MM.1S (cell line): ENCODE measurements at regions not wholly inside any gene's neighbourhood (a gene's known extent, or its start where the extent isn't known, plus 50 kb on each side); places are given as distances from the start of the nearest gene placed in this dataset.

Source experiments
- DNase-seq: peaks from one replicate; pipeline ENCODE4 v3.0.0-alpha.2; 2015
- H2AFZ ChIP-seq: fragments of 300-600 bp; sonication (generic); 2 replicates; pipeline ENCODE4 v1.6.0; 2016; ENCODE audit warnings: antibody characterized with exemption, low read length
- H3F3A ChIP-seq: fragments of 300-600 bp; sonication (generic); 2 replicates; pipeline ENCODE4 v1.6.1; 2016; ENCODE audit warnings: mild to moderate bottlenecking, antibody characterized with exemption, low read length, moderate library complexity, mixed read lengths; ENCODE audit not compliant: insufficient read depth
- H3K27ac ChIP-seq: fragments of 300-600 bp; sonication (generic); 2 replicates; pipeline ENCODE4 v1.5.1; 2016; ENCODE audit warnings: mild to moderate bottlenecking, low read length
- H3K27me3 ChIP-seq: fragments of 300-600 bp; sonication (generic); replicated peaks from 2 replicates; pipeline ENCODE4 v1.6.0; 2016; ENCODE audit warnings: low read length; ENCODE audit not compliant: insufficient read depth
- H3K36me3 ChIP-seq: fragments of 300-600 bp; sonication (generic); replicated peaks from 2 replicates; pipeline ENCODE4 v1.6.1; 2016; ENCODE audit warnings: mild to moderate bottlenecking, low read length, mixed read lengths; ENCODE audit not compliant: insufficient read depth
- H3K4me1 ChIP-seq: fragments of 300-600 bp; sonication (generic); 2 replicates; pipeline ENCODE4 v1.6.1; 2016; ENCODE audit warnings: low read length, mixed read lengths
- H3K4me2 ChIP-seq: fragments of 300-600 bp; sonication (generic); 2 replicates; pipeline ENCODE4 v1.6.0; 2016; ENCODE audit warnings: low read depth, low read length
- H3K4me3 ChIP-seq: fragments of 300-600 bp; sonication (generic); 2 replicates; pipeline ENCODE4 v1.5.1; 2016; ENCODE audit warnings: low read length, mixed read lengths
- H3K79me2 ChIP-seq: fragments of 300-600 bp; sonication (generic); 2 replicates; pipeline ENCODE4 v1.6.1; 2016; ENCODE audit warnings: mixed run types, low read length, mixed read lengths
- H3K9ac ChIP-seq: fragments of 300-600 bp; sonication (generic); 2 replicates; pipeline ENCODE4 v1.6.1; 2016; ENCODE audit warnings: low read length, mixed read lengths
- H3K9me2 ChIP-seq: fragments of 300-600 bp; sonication (generic); replicated peaks from 2 replicates; pipeline ENCODE4 v1.6.1; 2016; ENCODE audit warnings: mild to moderate bottlenecking, low read length, mixed read lengths; ENCODE audit not compliant: insufficient read depth
- H3K9me3 ChIP-seq: fragments of 300-600 bp; sonication (generic); replicated peaks from 2 replicates; pipeline ENCODE4 v1.6.1; 2016; ENCODE audit warnings: mild to moderate bottlenecking, low read length, mixed read lengths; ENCODE audit not compliant: insufficient read depth
- H4K20me1 ChIP-seq: fragments of 300-600 bp; sonication (generic); 2 replicates; pipeline ENCODE4 v1.6.1; 2016; ENCODE audit warnings: mild to moderate bottlenecking, low read length, moderate library complexity, mixed read lengths; ENCODE audit not compliant: insufficient read depth
- CTCF ChIP-seq: fragments of 300-600 bp; sonication (generic); IDR thresholded peaks from 2 replicates; pipeline ENCODE4 v1.5.1; 2016; ENCODE audit warnings: antibody characterized with exemption, low read length, mixed read lengths
- EZH2 ChIP-seq: fragments of 300-600 bp; sonication (generic); optimal IDR thresholded peaks from 2 replicates; pipeline ENCODE3; 2017; ENCODE audit warnings: low read depth, mild to moderate bottlenecking, antibody characterized with exemption, low read length, mixed read lengths
- EZH2phosphoT487 ChIP-seq: fragments of 300-600 bp; sonication (generic); IDR thresholded peaks from 2 replicates; pipeline ENCODE4 v1.6.1; 2018; ENCODE audit warnings: antibody characterized with exemption, low read length

- TF ChIP-seq EZH2phosphoT487 = no peak
- TF ChIP-seq CTCF = no peak
- TF ChIP-seq EZH2 = no peak
- no peak for DNase-seq
- H2AFZ ChIP-seq = no peak overlapping the region
- no peaks in the 10 kb centered on the region for H3K79me2 ChIP-seq
- H3K36me3 ChIP-seq = no peaks in the 10 kb centered on the region
- H3K27ac ChIP-seq = no peak overlapping the region
- no peaks in the 10 kb centered on the region for H3K9me2 ChIP-seq
- H3K27me3 ChIP-seq = no peaks in the 10 kb centered on the region
- no peak overlapping the region for H3K9ac ChIP-seq
- no peaks in the 10 kb centered on the region for H3K4me1 ChIP-seq
- no peaks in the 10 kb centered on the region for H3F3A ChIP-seq
- no peak overlapping the region for H3K4me3 ChIP-seq
- no peak overlapping the region for H3K4me2 ChIP-seq
- H3K9me3 ChIP-seq = no peaks in the 10 kb centered on the region
- H4K20me1 ChIP-seq = no peaks in the 10 kb centered on the region
Measured at GRCh38 chr2:23058435-23058834, 326.5 kb upstream of the KLHL29 start.

- no peak overlapping the region for H3K4me3 ChIP-seq
Measured at GRCh38 chr2:23065210-23065609, 319.8 kb upstream of the KLHL29 start.

GRCh38 chr2:23065936-23066335, 319.0 kb upstream of the KLHL29 start:
- Histone ChIP-seq H3K36me3 (no peaks in the 10 kb centered on the region), H3K79me2 (no peaks in the 10 kb centered on the region), H3K27me3 (no peaks in the 10 kb centered on the region), H3K4me1 (no peaks in the 10 kb centered on the region), H3K9me2 (no peaks in the 10 kb centered on the region), H3F3A (no peaks in the 10 kb centered on the region), H3K9me3 (no peaks in the 10 kb centered on the region), H3K9ac (no peak overlapping the region), H4K20me1 (no peaks in the 10 kb centered on the region), H3K4me2 (no peak overlapping the region), H3K4me3 (no peak overlapping the region), H2AFZ (no peak overlapping the region), H3K27ac (no peak overlapping the region)
- no peak for DNase-seq
- TF ChIP-seq EZH2 (no peak), EZH2phosphoT487 (no peak), CTCF (no peak)

More at GRCh38 chr2:23065210-23065609, 319.8 kb upstream of the KLHL29 start:
- no peak overlapping the region for H2AFZ ChIP-seq
- no peaks in the 10 kb centered on the region for H4K20me1 ChIP-seq
- H3K27me3 ChIP-seq = no peaks in the 10 kb centered on the region
- H3K4me2 ChIP-seq = no peak overlapping the region
- H3K9me2 ChIP-seq = no peaks in the 10 kb centered on the region
- H3K9me3 ChIP-seq = no peaks in the 10 kb centered on the region
- no peaks in the 10 kb centered on the region for H3K4me1 ChIP-seq
- H3F3A ChIP-seq = no peaks in the 10 kb centered on the region
- TF ChIP-seq CTCF (no peak), EZH2phosphoT487 (no peak), EZH2 (no peak)
- no peak overlapping the region for H3K27ac ChIP-seq
- no peaks in the 10 kb centered on the region for H3K36me3 ChIP-seq
- no peak for DNase-seq
- no peak overlapping the region for H3K9ac ChIP-seq
- no peaks in the 10 kb centered on the region for H3K79me2 ChIP-seq
